ENCODE measurements at regions not wholly inside any gene's neighbourhood (a gene's known extent, or its start where the extent isn't known, plus 50 kb on each side); places are given as distances from the start of the nearest gene placed in this dataset.
"Not testable (repeated sequence)": the region's sequence is repeated elsewhere in the genome, so short reads cannot be mapped to it uniquely, and the experiment has no call there.

DNA sequence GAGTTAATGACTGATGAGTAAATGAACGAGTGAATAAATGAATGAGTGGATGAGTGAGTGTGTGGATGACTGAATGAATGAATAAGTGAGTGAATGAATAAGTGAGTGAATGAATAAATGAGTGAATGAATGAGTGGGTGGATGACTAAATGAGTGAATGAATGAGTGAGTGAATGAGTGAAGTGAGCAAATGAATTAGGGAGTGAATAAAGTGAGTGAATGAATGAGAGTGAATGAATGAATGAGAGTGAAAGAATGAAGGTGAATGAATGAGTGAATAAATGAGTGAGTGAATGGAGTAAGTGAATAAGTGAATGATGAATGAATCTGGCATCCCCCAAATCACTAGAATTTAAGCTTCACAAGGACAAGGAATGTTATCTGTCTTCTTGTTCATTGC, 1253.0 kb downstream of the TYW1 start:
- Histone ChIP-seq H3K9me3 (no peaks in the 10 kb centered on the region), H3K27me3 (no peaks in the 10 kb centered on the region), H3K4me1 (no peaks in the 10 kb centered on the region), H3K9ac (ENCODE audit: low read depth in 2 of 2, low read length in 2 of 2) (no peak overlapping the region), H3K36me3 (no peaks in the 10 kb centered on the region), H3K27ac (no peak overlapping the region), H3K4me3 (no peak overlapping the region)
- TF ChIP-seq, protein P1, sequence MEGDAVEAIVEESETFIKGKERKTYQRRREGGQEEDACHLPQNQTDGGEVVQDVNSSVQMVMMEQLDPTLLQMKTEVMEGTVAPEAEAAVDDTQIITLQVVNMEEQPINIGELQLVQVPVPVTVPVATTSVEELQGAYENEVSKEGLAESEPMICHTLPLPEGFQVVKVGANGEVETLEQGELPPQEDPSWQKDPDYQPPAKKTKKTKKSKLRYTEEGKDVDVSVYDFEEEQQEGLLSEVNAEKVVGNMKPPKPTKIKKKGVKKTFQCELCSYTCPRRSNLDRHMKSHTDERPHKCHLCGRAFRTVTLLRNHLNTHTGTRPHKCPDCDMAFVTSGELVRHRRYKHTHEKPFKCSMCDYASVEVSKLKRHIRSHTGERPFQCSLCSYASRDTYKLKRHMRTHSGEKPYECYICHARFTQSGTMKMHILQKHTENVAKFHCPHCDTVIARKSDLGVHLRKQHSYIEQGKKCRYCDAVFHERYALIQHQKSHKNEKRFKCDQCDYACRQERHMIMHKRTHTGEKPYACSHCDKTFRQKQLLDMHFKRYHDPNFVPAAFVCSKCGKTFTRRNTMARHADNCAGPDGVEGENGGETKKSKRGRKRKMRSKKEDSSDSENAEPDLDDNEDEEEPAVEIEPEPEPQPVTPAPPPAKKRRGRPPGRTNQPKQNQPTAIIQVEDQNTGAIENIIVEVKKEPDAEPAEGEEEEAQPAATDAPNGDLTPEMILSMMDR (IDR thresholded peaks at IDR 0.05): no peak
- intact Hi-C loops (cut with DNase I): no loop called here
- DNase-seq: no peak

DNA sequence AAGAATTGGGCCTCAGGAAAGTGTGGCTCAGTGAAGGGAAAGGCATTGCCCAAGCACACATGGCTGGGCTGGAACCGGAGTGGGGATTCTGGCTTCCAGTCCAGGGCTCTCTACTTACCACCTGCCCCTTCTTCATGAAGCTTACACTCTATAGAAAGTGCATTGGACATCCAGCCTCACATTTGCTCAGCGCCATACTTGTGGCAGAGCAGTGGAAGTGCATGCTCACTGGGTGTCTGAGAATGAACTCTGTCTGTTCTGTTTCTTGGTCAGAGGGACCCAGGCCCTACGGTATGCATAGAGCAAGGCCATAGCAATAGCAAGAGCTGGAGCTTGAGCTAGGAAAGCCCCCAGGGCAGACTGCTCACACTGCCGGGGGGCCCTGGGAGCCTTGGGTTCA, 1253.5 kb downstream of the TYW1 start:
- Histone ChIP-seq H3K4me1 (no peaks in the 10 kb centered on the region), H3K9me3 (no peaks in the 10 kb centered on the region), H3K27me3 (no peaks in the 10 kb centered on the region), H3K27ac (no peak overlapping the region), H3K36me3 (no peaks in the 10 kb centered on the region), H3K4me3 (no peak overlapping the region), H3K9ac (ENCODE audit: low read depth in 2 of 2, low read length in 2 of 2) (no peak overlapping the region)
- no peak for DNase-seq
- TF ChIP-seq, protein P1 (IDR thresholded peaks at IDR 0.05): no peak
- intact Hi-C loops (cut with DNase I): no loop called here

DNA sequence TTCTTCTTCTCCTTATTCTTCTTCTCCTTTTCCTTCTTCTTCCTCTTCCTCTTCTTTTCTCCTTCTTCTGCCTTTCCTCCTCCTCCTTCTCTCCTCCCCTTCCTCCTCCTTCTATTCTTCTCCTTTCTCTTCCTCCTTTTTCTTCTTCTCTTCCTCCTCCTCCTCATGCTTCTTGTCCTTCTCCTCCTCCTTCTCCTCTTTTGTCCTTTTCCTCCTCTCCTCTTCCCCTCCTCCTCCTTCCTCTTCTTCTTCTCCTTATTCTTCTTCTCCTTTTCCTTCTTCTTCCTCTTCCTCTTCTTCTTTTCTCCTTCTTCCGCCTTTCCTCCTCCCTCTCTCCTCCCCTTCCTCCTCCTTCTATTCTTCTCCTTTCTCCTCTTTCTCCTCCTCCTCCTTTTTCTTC, 1258.2 kb downstream of the TYW1 start:
- H3K4me3 ChIP-seq; DNase-seq; intact Hi-C loops (cut with DNase I); H3K4me1 ChIP-seq; H3K9me3 ChIP-seq; H3K27me3 ChIP-seq; H3K36me3 ChIP-seq; H3K27ac ChIP-seq; H3K9ac ChIP-seq (ENCODE audit: low read depth in 2 of 2, low read length in 2 of 2): not testable (repeated sequence)

DNA sequence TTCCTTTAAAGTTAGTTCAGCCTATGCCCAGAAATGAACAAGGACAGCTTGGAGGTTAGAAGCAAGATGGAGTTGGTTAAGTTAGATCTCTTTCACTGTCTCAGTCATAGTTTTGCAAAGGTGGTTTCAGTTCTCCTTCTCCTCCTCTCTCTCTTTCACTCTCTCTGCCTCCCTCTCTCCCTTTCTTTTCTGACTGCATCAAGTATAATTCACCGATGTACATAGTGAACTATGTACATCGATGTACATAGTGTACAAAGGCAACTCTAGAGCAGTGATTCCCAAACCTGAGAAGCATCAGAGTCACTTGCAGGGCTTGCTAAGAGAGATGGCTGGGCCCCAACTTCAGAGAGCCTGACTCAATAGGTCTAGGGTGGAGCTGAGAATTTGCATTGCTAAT, 1259.7 kb downstream of the TYW1 start:
- H3K9me3 ChIP-seq: no peaks in the 10 kb centered on the region
- no peak overlapping the region for H3K9ac ChIP-seq (ENCODE audit: low read depth in 2 of 2, low read length in 2 of 2)
- H3K4me3 ChIP-seq: no peak overlapping the region
- intact Hi-C loops (cut with DNase I): no loop called here
- H3K27me3 ChIP-seq: no peaks in the 10 kb centered on the region
- H3K4me1 ChIP-seq: no peaks in the 10 kb centered on the region
- H3K36me3 ChIP-seq: no peaks in the 10 kb centered on the region
- TF ChIP-seq, protein P1 (IDR thresholded peaks at IDR 0.05): no peak
- no peak for DNase-seq
- H3K27ac ChIP-seq: no peak overlapping the region

DNA sequence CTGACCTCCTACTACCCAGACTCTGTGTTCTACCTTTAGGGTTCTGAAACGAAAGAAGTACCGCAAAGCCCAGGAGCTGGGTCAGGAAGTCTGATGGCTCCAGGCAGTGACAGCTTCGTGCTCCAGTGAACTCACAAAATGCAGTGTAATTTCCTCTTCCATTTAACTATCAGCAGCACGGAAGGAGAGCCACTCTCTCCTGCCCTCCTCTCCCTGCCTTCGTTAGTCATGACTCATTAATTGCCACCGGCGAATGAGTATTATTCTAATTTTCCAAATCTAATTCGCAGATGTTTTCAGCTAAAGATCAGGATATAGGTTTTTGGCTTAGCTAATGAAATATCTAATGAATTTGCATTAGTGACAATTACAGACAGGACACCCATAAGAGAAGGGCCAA, 1262.0 kb downstream of the TYW1 start:
- H3K36me3 ChIP-seq: no peaks in the 10 kb centered on the region
- H3K27ac ChIP-seq: no peak overlapping the region
- H3K4me3 ChIP-seq: no peak overlapping the region
- H3K4me1 ChIP-seq: no peaks in the 10 kb centered on the region
- H3K9me3 ChIP-seq: no peaks in the 10 kb centered on the region
- TF ChIP-seq, protein P1 (IDR thresholded peaks at IDR 0.05): no peak
- H3K27me3 ChIP-seq: no peaks in the 10 kb centered on the region
- intact Hi-C loops (cut with DNase I): no loop called here
- no peak overlapping the region for H3K9ac ChIP-seq (ENCODE audit: low read depth in 2 of 2, low read length in 2 of 2)
- DNase-seq: no peak

DNA sequence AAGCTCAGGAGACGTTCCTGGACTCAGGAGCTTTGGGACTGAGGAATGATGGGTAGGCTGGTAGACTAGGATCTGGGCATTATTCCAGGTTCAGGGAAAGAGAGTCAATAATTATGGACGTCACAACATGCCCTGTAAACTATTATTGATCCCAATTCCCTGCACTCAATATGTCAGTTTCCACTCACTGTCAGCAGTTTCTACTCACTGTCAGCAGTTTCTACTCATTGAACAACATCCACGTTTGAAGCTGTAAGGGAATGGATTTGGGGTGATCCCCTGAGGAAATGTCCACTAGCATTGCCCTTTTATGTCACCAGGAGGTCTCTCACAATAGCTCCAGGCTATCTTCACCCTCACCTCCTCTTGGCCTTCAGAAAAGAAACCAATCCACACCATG, 1268.6 kb downstream of the TYW1 start:
- TF ChIP-seq, protein P1 (IDR thresholded peaks at IDR 0.05): no peak
- intact Hi-C loops (cut with DNase I): no loop called here
- H3K9ac ChIP-seq (ENCODE audit: low read depth in 2 of 2, low read length in 2 of 2): no peak overlapping the region
- no peaks in the 10 kb centered on the region for H3K27me3 ChIP-seq
- no peak for DNase-seq
- no peaks in the 10 kb centered on the region for H3K4me1 ChIP-seq
- H3K9me3 ChIP-seq: no peaks in the 10 kb centered on the region
- H3K4me3 ChIP-seq: no peak overlapping the region
- H3K27ac ChIP-seq: no peak overlapping the region
- H3K36me3 ChIP-seq: no peaks in the 10 kb centered on the region

All from colonic mucosa (tissue), 4 donors.